Embryonic facial prominence (tissue), 1 donor: ENCODE measurements at regions not wholly inside any gene's neighbourhood (a gene's known extent, or its start where the extent isn't known, plus 50 kb on each side); places are given as distances from the start of the nearest gene placed in this dataset.
"Not testable (repeated sequence)": the region's sequence is repeated elsewhere in the genome, so short reads cannot be mapped to it uniquely, and the experiment has no call there.

Experiments used
- DNase-seq: peaks from one replicate; pipeline ENCODE4 v3.0.0-alpha.2; 2016; ENCODE audit errors: extremely low spot score

- no peak for DNase-seq
These were observed 569.1 kb upstream of the KCND2 start for GRCh38 chr7:119703895-119704294.

GRCh38 chr7:119706608-119707007, 566.4 kb upstream of the KCND2 start:
- DNase-seq = no peak

- no peak for DNase-seq
These were observed 564.1 kb upstream of the KCND2 start for GRCh38 chr7:119708891-119709290.

- DNase-seq = no peak
These were observed 561.9 kb upstream of the KCND2 start for GRCh38 chr7:119711104-119711503.

GRCh38 chr7:119712886-119713462, 560.0 kb upstream of the KCND2 start:
- no peak for DNase-seq

GRCh38 chr7:119713606-119714005, 559.4 kb upstream of the KCND2 start:
- no peak for DNase-seq

- no peak for DNase-seq
These were observed 552.4 kb upstream of the KCND2 start for GRCh38 chr7:119720541-119720940.

GRCh38 chr7:119724041-119724792, 548.8 kb upstream of the KCND2 start:
- no peak for DNase-seq

- no peak for DNase-seq
These were observed 539.7 kb upstream of the KCND2 start for GRCh38 chr7:119733127-119733879.

GRCh38 chr7:119737390-119737789, 535.6 kb upstream of the KCND2 start:
- DNase-seq = no peak

- DNase-seq = not testable (repeated sequence)
These were observed 527.7 kb upstream of the KCND2 start for GRCh38 chr7:119745280-119745679.

GRCh38 chr7:119748251-119748860, 524.6 kb upstream of the KCND2 start:
- no peak for DNase-seq

GRCh38 chr7:119748991-119749390, 524.0 kb upstream of the KCND2 start:
- DNase-seq = no peak

- DNase-seq = no peak
These were observed 516.3 kb upstream of the KCND2 start for GRCh38 chr7:119756687-119757086.

- no peak for DNase-seq
These were observed 514.7 kb upstream of the KCND2 start for GRCh38 chr7:119758254-119758653.

GRCh38 chr7:119761776-119762175, 511.2 kb upstream of the KCND2 start:
- no peak for DNase-seq

- DNase-seq = no peak
These were observed 490.7 kb upstream of the KCND2 start for GRCh38 chr7:119782286-119782685.

GRCh38 chr7:119783799-119784198, 489.2 kb upstream of the KCND2 start:
- no peak for DNase-seq

- no peak for DNase-seq
These were observed 470.8 kb upstream of the KCND2 start for GRCh38 chr7:119802147-119802546.

- DNase-seq = no peak
These were observed 447.8 kb upstream of the KCND2 start for GRCh38 chr7:119825091-119825655.

- DNase-seq = no peak
These were observed 446.4 kb upstream of the KCND2 start for GRCh38 chr7:119826547-119826946.

GRCh38 chr7:119838444-119838843, 434.5 kb upstream of the KCND2 start:
- DNase-seq = no peak
